IMR-90 (cell line): ENCODE measurements at regions not wholly inside any gene's neighbourhood (a gene's known extent, or its start where the extent isn't known, plus 50 kb on each side); places are given as distances from the start of the nearest gene placed in this dataset.

Source experiments
- ATAC-seq: fragments of 200-7000 bp; cut with Tn5 transposase; 2 replicates; pipeline ENCODE4 v1.9.1; 2020; ENCODE audit warnings: low read depth, mild to moderate bottlenecking, moderate library complexity
- BruUV-seq: library from RNA; stranded (reverse); fragments of 400-500 nt; replicated peaks from 2 replicates; lab custom pipeline; 2021; lab: Mats Ljungman, UMichigan
- CTCF ChIA-PET: fragments of 300-600 bp; formaldehyde crosslinking; extraction: SDS; loops from one replicate; lab custom pipeline; 2021; ENCODE audit warnings: antibody characterized with exemption; lab: Yijun Ruan, JAX
- POLR2A ChIA-PET: fragments of 300-600 bp; sonication (Branson Sonifier 250); formaldehyde crosslinking; loops from one replicate; lab custom pipeline; 2022; ENCODE audit warnings: antibody characterized with exemption; ENCODE audit not compliant: unreplicated experiment; lab: Charles Lee
- DNase-seq: peaks from one replicate; pipeline ENCODE4 v3.0.0; 2013
- H2AFZ ChIP-seq: replicated peaks from 2 replicates; pipeline ENCODE3; 2013; ENCODE audit warnings: low read length, mild to moderate bottlenecking; ENCODE audit not compliant: poor library complexity
- H2AK5ac ChIP-seq: 2 replicates; pipeline ENCODE4 v1.6.1; 2013; ENCODE audit warnings: low read depth, low read length, inconsistent platforms
- H2AK9ac ChIP-seq: replicated peaks from 2 replicates; pipeline ENCODE3; 2013; ENCODE audit warnings: mild to moderate bottlenecking, low read depth, low read length, moderate library complexity; ENCODE audit not compliant: poor library complexity
- H2BK120ac ChIP-seq: 2 replicates; pipeline ENCODE4 v1.6.1; 2013; ENCODE audit warnings: low read depth, low read length, inconsistent platforms
- H2BK15ac ChIP-seq: 3 replicates; pipeline ENCODE4 v1.6.1; 2013; ENCODE audit warnings: low read depth, low read length, inconsistent platforms
- H2BK20ac ChIP-seq: 2 replicates; pipeline ENCODE4 v1.6.1; 2013; ENCODE audit warnings: low read depth, mild to moderate bottlenecking, inconsistent platforms, low read length, moderate library complexity
- H2BK5ac ChIP-seq: 2 replicates; pipeline ENCODE4 v1.6.1; 2013; ENCODE audit warnings: mild to moderate bottlenecking, low read depth, low read length, inconsistent platforms; ENCODE audit not compliant: poor library complexity, severe bottlenecking
- H3K14ac ChIP-seq: replicated peaks from 2 replicates; pipeline ENCODE4 v1.6.1; 2013; ENCODE audit warnings: low read depth, low read length, inconsistent platforms
- H3K18ac ChIP-seq: 2 replicates; pipeline ENCODE4 v1.6.1; 2013; ENCODE audit warnings: low read depth, low read length, control low read depth
- H3K23ac ChIP-seq: 2 replicates; pipeline ENCODE4 v1.6.1; 2013; ENCODE audit warnings: low read depth, low read length, inconsistent platforms
- H3K27ac ChIP-seq: 2 replicates; pipeline ENCODE4 v1.5.1; 2013; ENCODE audit warnings: mild to moderate bottlenecking, control low read depth, low read length; ENCODE audit not compliant: insufficient read depth
- H3K27me3 ChIP-seq: 2 replicates; pipeline ENCODE4 v1.6.1; 2013; ENCODE audit warnings: low read length; ENCODE audit not compliant: control insufficient read depth, insufficient read depth
- H3K36me3 ChIP-seq: 2 replicates; pipeline ENCODE4 v1.6.1; 2013; ENCODE audit warnings: low read length, mixed read lengths; ENCODE audit not compliant: control insufficient read depth, insufficient read depth
- H3K4ac ChIP-seq: 2 replicates; pipeline ENCODE4 v1.6.1; 2013; ENCODE audit warnings: low read depth, low read length, inconsistent platforms
- H3K4me1 ChIP-seq: 2 replicates; pipeline ENCODE4 v1.6.1; 2013; ENCODE audit warnings: low read length, mixed read lengths; ENCODE audit not compliant: control insufficient read depth, insufficient read depth
- H3K4me2 ChIP-seq: 2 replicates; pipeline ENCODE4 v1.6.1; 2013; ENCODE audit warnings: low read depth, mild to moderate bottlenecking, control low read depth, low read length, moderate library complexity
- H3K4me3 ChIP-seq: 2 replicates; pipeline ENCODE4 v1.5.1; 2013; ENCODE audit warnings: low read depth, mild to moderate bottlenecking, control low read depth, low read length, moderate library complexity; ENCODE audit not compliant: insufficient read depth
- H3K56ac ChIP-seq: 2 replicates; pipeline ENCODE4 v1.6.1; 2013; ENCODE audit warnings: low read length, inconsistent platforms; ENCODE audit not compliant: insufficient read depth; ENCODE audit errors: extremely low read depth
- H3K79me1 ChIP-seq, 2 experiments: 2 replicates each; pipeline ENCODE4 v1.6.1; 2013; ENCODE audit warnings: low read length in 2 of 2, inconsistent platforms in 1 of 2, low read depth in 1 of 2
- H3K9ac ChIP-seq: 2 replicates; pipeline ENCODE4 v1.6.1; 2013; ENCODE audit warnings: low read depth, low read length, control low read depth
- H3K9me1 ChIP-seq: 2 replicates; pipeline ENCODE4 v1.6.1; 2013; ENCODE audit warnings: low read length, inconsistent platforms; ENCODE audit not compliant: insufficient read depth
- H3K9me3 ChIP-seq: 2 replicates; pipeline ENCODE4 v1.6.1; 2013; ENCODE audit warnings: low read length; ENCODE audit not compliant: control insufficient read depth, insufficient read depth
- H4K20me1 ChIP-seq: 2 replicates; pipeline ENCODE4 v1.6.1; 2013; ENCODE audit warnings: low read length, inconsistent platforms; ENCODE audit not compliant: insufficient read depth
- H4K5ac ChIP-seq: 2 replicates; pipeline ENCODE4 v1.6.1; 2013; ENCODE audit warnings: mild to moderate bottlenecking, low read depth, low read length, control low read depth
- H4K8ac ChIP-seq, 2 experiments: 2 replicates each; pipeline ENCODE4 v1.6.1; 2013; ENCODE audit warnings: low read depth in 2 of 2, low read length in 2 of 2, control low read depth in 1 of 2, inconsistent platforms in 1 of 2
- H4K91ac ChIP-seq: 2 replicates; pipeline ENCODE4 v1.6.1; 2013; ENCODE audit warnings: low read depth, low read length, inconsistent platforms; ENCODE audit not compliant: insufficient read depth
- CHD1 ChIP-seq: IDR thresholded peaks from 2 replicates; pipeline ENCODE4 v1.6.1; 2012; ENCODE audit warnings: low read depth, low read length, improper control_type of control experiment
- CTCF ChIP-seq: conservative IDR thresholded peaks from 2 replicates; pipeline ENCODE4 v1.5.1; 2012; ENCODE audit warnings: mild to moderate bottlenecking, low read depth, low read length, improper control_type of control experiment
- NFE2L2 ChIP-seq: fragments of 150-350 bp; IDR thresholded peaks from 2 replicates; pipeline ENCODE4 v1.6.1; 2016; ENCODE audit warnings: low read depth, mild to moderate bottlenecking, low read length
- WGBS, 2 experiments: methylation state at CpG; one replicate each; pipeline versions ENCODE4 v1.1.5 to v1.1.7; 2013; ENCODE audit warnings: missing lambda C conversion rate in 2 of 2; ENCODE audit not compliant: insufficient read length in 1 of 2; ENCODE audit errors: extremely low coverage in 2 of 2; 5-methylcytosine and 5-hydroxymethylcytosine counted together
- dilution Hi-C: fragments of 300-500 bp; cut with HindIII; formaldehyde crosslinking; loops from one replicate; pipeline ENCODE4 v1.14.3; 2018; ENCODE audit warnings: low sequenced_read_pairs; ENCODE audit not compliant: unreplicated experiment
- in situ Hi-C: fragments of 300-500 bp; cut with MboI; formaldehyde crosslinking; loops from 3 replicates; pipeline ENCODE4 v1.14.3; 2019; ENCODE audit warnings: low sequenced_read_pairs, inconsistent platforms, mixed read lengths
- intact Hi-C: fragments of 100-400 bp; cut with micrococcal nuclease; formaldehyde crosslinking; loops from 2 replicates; pipeline ENCODE4 v1.10.0; 2022
- TF ChIP-seq, protein P1 (sequence below): fragments of 150-350 bp; IDR thresholded peaks from 2 replicates; pipeline ENCODE4 v1.6.1; 2017; ENCODE audit warnings: mild to moderate bottlenecking, antibody characterized with exemption, low read length, low read depth

- DNase-seq = no peak
- Histone ChIP-seq H3K27ac (no peak overlapping the region), H2AK5ac (no peak overlapping the region; the same call in 1 of the 2 replicates), H3K4me3 (no peak overlapping the region), H2BK15ac (no peak overlapping the region), H3K14ac (no peak overlapping the region), H3K9me1 (peaks cover 3% of the 10 kb centered on the region), H4K5ac (no peak overlapping the region), H3K56ac (no peak overlapping the region), H3K9ac (no peak overlapping the region), H3K4me1 (no peaks in the 10 kb centered on the region; the same call in 1 of the 2 replicates), H2AK9ac (no peak overlapping the region), H2BK5ac (no peak overlapping the region), H2BK20ac (no peak overlapping the region), H3K23ac (no peak overlapping the region), H4K20me1 (no peaks in the 10 kb centered on the region), H3K36me3 (no peaks in the 10 kb centered on the region), H3K4me2 (no peak overlapping the region), H2AFZ (no peak overlapping the region), H3K4ac (no peak overlapping the region), H3K9me3 (peaks cover 2% of the 10 kb centered on the region), H3K18ac (no peak overlapping the region), H3K79me1 (no peaks in the 10 kb centered on the region), H3K27me3 (no peaks in the 10 kb centered on the region), H4K8ac (no peak overlapping the region), H4K91ac (no peak overlapping the region), H2BK120ac (no peak overlapping the region)
- TF ChIP-seq NFE2L2 = no peak
- no peak for TF ChIP-seq CTCF
- TF ChIP-seq CHD1 = no peak
- TF ChIP-seq, protein P1, sequence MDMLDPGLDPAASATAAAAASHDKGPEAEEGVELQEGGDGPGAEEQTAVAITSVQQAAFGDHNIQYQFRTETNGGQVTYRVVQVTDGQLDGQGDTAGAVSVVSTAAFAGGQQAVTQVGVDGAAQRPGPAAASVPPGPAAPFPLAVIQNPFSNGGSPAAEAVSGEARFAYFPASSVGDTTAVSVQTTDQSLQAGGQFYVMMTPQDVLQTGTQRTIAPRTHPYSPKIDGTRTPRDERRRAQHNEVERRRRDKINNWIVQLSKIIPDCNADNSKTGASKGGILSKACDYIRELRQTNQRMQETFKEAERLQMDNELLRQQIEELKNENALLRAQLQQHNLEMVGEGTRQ = no peak
- in situ Hi-C loops = no loop called here
- POLR2A ChIA-PET = no interaction called here
- ATAC-seq = no peak
- BruUV-seq = no TSS peak
- dilution Hi-C loops = no loop called here
- CTCF ChIA-PET = no interaction called here
- no CpG with 5 or more reads among the region's 2 CpGs for WGBS, 2 experiments
- intact Hi-C loops = no loop called here
Measured at GRCh38 chr6:140747114-140747513, 1372.7 kb upstream of the CITED2 start.
